Cardiac fibroblast (primary cell): ENCODE measurements at regions not wholly inside any gene's neighbourhood (a gene's known extent, or its start where the extent isn't known, plus 50 kb on each side); places are given as distances from the start of the nearest gene placed in this dataset.

Source experiments
- DNase-seq, 2 donors: peaks; one replicate each; pipeline versions ENCODE4 v3.0.0 to v3.0.0-alpha.2; 2010; ENCODE audit warnings: low read depth in 2 of 2
- H3K4me3 ChIP-seq, 2 donors: replicated peaks in 1 of 2; 1 replicate in 1 of 2; 2 replicates in 1 of 2; pipeline ENCODE4 v1.5.1; 2011; ENCODE audit warnings: low read depth in 2 of 2, low read length in 2 of 2, mild to moderate bottlenecking in 2 of 2, moderate library complexity in 1 of 2
- TF ChIP-seq, protein P1 (sequence below): IDR thresholded peaks from one replicate; pipeline ENCODE4 v1.5.1; 2011; ENCODE audit warnings: low read depth, mild to moderate bottlenecking, low read length, inconsistent platforms

DNA sequence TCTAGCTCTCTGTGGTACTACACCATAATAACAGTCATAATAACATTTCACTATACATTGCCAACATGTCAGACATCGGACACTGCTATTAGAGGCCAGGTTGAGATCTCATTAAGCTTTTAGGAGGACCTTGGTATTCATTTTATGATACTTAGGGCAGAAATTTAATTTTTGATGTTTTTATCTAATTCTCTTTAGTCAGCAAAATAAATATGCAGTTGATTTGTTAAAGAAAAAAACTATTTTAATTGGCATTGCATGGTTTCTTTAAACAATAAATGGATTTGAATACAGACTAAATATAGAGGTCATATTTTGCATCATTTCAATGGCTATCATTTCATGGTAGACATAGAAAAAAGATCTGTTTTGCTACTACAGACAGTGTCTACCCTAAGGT, 308.7 kb downstream of the PRDM5 start:
- TF ChIP-seq, protein P1, sequence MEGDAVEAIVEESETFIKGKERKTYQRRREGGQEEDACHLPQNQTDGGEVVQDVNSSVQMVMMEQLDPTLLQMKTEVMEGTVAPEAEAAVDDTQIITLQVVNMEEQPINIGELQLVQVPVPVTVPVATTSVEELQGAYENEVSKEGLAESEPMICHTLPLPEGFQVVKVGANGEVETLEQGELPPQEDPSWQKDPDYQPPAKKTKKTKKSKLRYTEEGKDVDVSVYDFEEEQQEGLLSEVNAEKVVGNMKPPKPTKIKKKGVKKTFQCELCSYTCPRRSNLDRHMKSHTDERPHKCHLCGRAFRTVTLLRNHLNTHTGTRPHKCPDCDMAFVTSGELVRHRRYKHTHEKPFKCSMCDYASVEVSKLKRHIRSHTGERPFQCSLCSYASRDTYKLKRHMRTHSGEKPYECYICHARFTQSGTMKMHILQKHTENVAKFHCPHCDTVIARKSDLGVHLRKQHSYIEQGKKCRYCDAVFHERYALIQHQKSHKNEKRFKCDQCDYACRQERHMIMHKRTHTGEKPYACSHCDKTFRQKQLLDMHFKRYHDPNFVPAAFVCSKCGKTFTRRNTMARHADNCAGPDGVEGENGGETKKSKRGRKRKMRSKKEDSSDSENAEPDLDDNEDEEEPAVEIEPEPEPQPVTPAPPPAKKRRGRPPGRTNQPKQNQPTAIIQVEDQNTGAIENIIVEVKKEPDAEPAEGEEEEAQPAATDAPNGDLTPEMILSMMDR, result no peak
- H3K4me3 ChIP-seq, result no peak overlapping the region
- DNase-seq, result no peak

DNA sequence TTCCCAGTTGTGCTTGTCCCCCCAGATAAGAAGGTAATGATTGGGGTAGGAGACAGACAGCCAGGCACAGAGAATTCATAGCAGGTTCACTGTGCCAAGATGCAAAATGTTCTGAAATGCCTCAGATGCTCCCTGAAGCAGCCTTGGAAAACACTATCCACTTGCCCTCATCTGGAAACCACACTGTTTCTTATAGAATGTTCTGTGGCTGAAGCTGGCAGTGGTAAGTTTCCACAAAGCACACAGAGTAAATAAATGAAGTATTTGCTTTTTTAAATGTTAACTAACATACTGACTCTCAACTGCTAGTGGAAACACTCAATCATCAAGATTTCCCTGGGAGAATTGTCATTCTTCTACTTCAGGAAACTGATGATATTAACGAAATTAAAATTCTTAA, 311.4 kb downstream of the PRDM5 start:
- no peak for DNase-seq
- H3K4me3 ChIP-seq, result no peak overlapping the region
- TF ChIP-seq, protein P1, result no peak

- TF ChIP-seq, protein P1, result no peak
- H3K4me3 ChIP-seq, result no peak overlapping the region
- DNase-seq, result no peak
Measured at GRCh38 chr4:120591038-120591437, 331.5 kb downstream of the PRDM5 start.

GRCh38 chr4:120589787-120590186, 332.7 kb downstream of the PRDM5 start:
- TF ChIP-seq, protein P1, result no peak
- H3K4me3 ChIP-seq, result no peak overlapping the region
- no peak for DNase-seq

- no peak for DNase-seq
- H3K4me3 ChIP-seq, result no peak overlapping the region
- TF ChIP-seq, protein P1, result no peak
Measured at GRCh38 chr4:120568731-120569130, 353.8 kb downstream of the PRDM5 start.

DNA sequence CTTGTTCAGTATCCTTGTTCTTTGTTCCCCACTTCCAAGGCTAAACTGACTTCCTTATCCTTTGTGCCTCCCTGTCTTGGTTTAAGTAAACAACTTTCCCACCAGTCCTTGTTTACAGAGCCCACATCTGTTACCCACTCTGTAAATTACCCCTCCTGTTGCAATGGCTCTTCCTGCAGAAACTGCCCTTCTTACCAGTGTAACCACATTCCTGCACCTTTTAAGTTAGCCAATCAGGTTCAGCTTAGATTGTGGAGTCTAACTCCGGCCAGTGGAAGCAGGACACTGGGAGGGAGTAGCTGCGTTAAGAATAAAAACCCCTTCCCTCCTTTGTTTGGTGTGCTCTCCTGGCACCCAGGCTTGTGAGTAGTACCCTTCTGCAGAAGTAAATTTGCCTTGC, 360.9 kb downstream of the PRDM5 start:
- no peak overlapping the region for H3K4me3 ChIP-seq
- DNase-seq, result no peak
- TF ChIP-seq, protein P1, result no peak

- DNase-seq, result peak in 1 of 2 donors; percentile 46
- H3K4me3 ChIP-seq, result no peak overlapping the region
- TF ChIP-seq, protein P1, result no peak
Measured at GRCh38 chr4:120557372-120557771, 365.2 kb downstream of the PRDM5 start.
